IPS-18a (cell line): ENCODE measurements at regions not wholly inside any gene's neighbourhood (a gene's known extent, or its start where the extent isn't known, plus 50 kb on each side); places are given as distances from the start of the nearest gene placed in this dataset.

ENCODE experiments used
- H3K27ac ChIP-seq: one replicate; pipeline ENCODE4 v1.5.1; 2013; ENCODE audit warnings: low read length
- H3K27me3 ChIP-seq: one replicate; pipeline ENCODE4 v1.6.1; 2013; ENCODE audit warnings: mild to moderate bottlenecking, low read length; ENCODE audit not compliant: control insufficient read depth, insufficient read depth
- H3K36me3 ChIP-seq: one replicate; pipeline ENCODE4 v1.6.1; 2013; ENCODE audit warnings: low read depth, low read length; ENCODE audit not compliant: control insufficient read depth
- H3K4me1 ChIP-seq: one replicate; pipeline ENCODE4 v1.6.1; 2013; ENCODE audit warnings: low read depth, low read length; ENCODE audit not compliant: control insufficient read depth
- H3K4me3 ChIP-seq: one replicate; pipeline ENCODE4 v1.5.1; 2013; ENCODE audit warnings: low read length
- H3K9ac ChIP-seq: one replicate; pipeline ENCODE4 v1.6.1; 2013; ENCODE audit warnings: mild to moderate bottlenecking, low read length, moderate library complexity
- H3K9me3 ChIP-seq: one replicate; pipeline ENCODE4 v1.6.1; 2013; ENCODE audit warnings: low read depth, low read length; ENCODE audit not compliant: control insufficient read depth

DNA sequence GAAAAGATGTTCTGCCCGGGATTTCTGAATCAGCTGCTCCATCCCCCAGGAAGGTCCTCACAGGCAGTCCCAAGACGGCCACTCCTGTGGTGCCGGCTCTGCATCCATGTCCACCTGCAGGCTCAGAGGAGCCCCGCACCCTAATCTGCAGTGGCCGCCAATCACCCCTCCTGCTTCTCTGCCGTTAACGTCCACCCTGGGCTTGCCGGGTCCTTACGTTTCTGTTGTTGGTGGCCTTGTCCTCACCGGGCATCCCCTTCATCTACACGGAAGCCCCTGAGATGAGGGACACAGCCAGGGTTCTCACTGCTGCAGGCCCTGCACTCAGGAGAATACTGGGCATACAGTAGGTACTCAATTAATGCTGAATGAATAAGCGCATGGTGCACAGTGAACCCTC, 131.5 kb upstream of the SNTG2 start:
- H3K9me3 ChIP-seq = no peaks in the 10 kb centered on the region
- H3K4me3 ChIP-seq = no peak overlapping the region
- peaks cover 3% of the 10 kb centered on the region for H3K4me1 ChIP-seq
- H3K27ac ChIP-seq = no peak overlapping the region
- no peaks in the 10 kb centered on the region for H3K27me3 ChIP-seq
- no peaks in the 10 kb centered on the region for H3K36me3 ChIP-seq
- no peak overlapping the region for H3K9ac ChIP-seq

DNA sequence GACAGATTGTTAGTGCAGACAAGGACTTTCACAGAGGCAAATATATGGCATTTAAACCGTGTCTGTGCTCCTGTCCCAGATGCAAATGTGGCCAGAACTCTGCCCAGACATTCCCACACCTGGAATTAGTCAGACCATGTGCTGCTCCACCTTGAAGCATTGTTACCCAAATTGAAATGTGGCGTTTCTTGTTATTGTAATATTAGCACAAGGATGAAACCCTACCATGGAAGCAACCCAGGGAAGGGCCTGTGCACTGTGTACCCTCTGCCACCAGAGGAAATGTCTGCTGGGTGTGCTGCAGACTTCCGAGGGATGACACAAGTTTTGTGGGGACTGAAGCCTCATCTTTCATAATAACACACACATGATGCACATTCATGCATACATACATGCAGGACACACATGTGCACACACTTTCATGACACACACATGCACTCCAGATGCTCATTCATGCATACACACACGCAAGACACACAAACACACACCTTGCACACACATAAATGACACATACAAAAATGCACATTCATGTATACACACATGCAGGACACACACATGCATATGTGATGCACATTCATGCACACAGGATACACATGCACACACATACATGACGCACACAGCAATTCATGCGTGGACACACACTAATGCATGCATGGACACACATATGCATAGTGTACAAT, 133.2 kb upstream of the SNTG2 start:
- Histone ChIP-seq H3K27ac (no peak overlapping the region), H3K9me3 (no peaks in the 10 kb centered on the region), H3K27me3 (no peaks in the 10 kb centered on the region), H3K9ac (no peak overlapping the region), H3K4me1 (peaks cover 3% of the 10 kb centered on the region), H3K4me3 (no peak overlapping the region), H3K36me3 (no peaks in the 10 kb centered on the region)

DNA sequence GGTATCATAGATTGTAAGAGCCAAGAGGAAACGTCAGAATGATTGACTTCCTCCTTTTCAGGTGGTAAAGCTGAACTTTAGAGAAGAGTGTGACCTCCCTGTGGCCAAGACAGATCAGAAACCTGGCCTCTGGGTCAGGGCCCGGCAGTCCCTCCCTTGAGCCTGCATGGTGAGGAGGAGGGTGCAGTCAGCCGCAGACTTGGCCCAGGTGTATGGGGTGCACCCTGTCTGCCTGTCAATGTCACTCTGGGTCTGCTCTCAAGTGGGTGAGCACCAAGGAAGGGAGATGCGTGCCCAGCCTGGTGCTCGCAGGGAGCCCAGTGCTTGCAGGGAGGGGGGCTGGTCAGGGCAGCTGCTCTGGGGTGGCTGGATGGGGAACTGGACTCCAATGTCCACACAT, 134.4 kb upstream of the SNTG2 start:
- peaks cover 3% of the 10 kb centered on the region for H3K4me1 ChIP-seq
- H3K9me3 ChIP-seq = no peaks in the 10 kb centered on the region
- H3K9ac ChIP-seq = no peak overlapping the region
- H3K36me3 ChIP-seq = no peaks in the 10 kb centered on the region
- no peak overlapping the region for H3K4me3 ChIP-seq
- no peaks in the 10 kb centered on the region for H3K27me3 ChIP-seq
- H3K27ac ChIP-seq = no peak overlapping the region

DNA sequence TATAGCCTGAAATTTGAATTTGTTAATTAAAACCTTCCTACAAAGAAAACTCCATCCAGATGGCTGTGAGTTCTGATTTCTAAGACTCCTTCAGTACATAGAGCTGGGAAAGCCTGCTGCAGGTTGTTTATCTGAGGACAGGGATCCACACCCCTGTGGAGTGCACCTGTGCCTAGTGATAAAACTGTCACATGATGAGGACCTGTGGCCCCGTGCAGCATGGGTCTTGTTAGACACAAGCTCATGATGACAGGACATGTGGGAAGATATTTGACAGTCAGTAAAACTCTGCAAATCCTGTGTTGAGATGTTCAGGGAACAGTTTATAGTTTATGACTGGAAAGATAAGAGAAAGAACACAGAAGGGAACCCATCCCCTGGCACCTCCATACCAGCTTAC, 133.2 kb upstream of the TMEM18 start:
- no peaks in the 10 kb centered on the region for H3K9me3 ChIP-seq
- peaks cover 3% of the 10 kb centered on the region for H3K4me1 ChIP-seq
- H3K9ac ChIP-seq = no peak overlapping the region
- no peak overlapping the region for H3K27ac ChIP-seq
- no peaks in the 10 kb centered on the region for H3K27me3 ChIP-seq
- no peak overlapping the region for H3K4me3 ChIP-seq
- no peaks in the 10 kb centered on the region for H3K36me3 ChIP-seq

DNA sequence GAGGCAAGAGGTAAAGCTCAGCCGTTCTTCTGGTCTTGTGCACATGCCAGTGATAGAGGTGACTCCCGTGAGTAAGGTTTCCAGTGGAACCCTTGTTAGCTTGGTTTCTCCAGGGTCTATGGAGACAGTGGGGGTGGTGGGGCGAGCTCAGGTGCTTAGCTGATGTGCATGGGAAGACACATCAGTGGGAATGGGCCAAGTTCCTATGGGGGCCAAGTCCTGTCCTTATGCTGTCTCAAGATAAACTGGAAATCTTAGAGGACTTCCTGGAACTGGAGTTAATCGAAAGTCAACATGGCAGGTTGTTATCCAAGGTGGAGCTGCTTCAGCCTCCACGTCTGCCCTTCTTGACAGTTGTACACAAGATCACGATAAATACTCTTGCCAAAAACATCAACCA, 130.1 kb upstream of the TMEM18 start:
- Histone ChIP-seq H3K36me3 (no peaks in the 10 kb centered on the region), H3K4me1 (no peaks in the 10 kb centered on the region), H3K27ac (no peak overlapping the region), H3K4me3 (no peak overlapping the region), H3K27me3 (no peaks in the 10 kb centered on the region), H3K9me3 (no peaks in the 10 kb centered on the region), H3K9ac (no peak overlapping the region)

DNA sequence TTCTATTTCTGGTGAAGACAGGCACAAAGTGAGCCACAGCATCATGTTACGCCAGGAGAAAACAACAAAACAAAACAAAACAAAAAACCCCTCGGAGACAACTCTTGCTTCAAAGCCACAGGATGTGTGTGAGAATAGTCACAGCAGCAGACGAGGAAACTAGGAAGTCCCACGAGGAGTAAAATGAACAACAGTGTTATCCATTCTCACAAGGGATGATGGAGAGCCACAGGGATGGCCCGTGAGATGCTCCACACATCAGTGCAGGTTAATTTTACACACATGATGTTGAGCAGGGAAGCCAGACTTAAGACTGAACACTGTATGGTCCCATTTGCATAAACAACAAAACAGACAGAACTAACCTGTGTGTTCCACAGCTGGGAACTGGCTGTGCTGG, 128.5 kb upstream of the TMEM18 start:
- H3K36me3 ChIP-seq = no peaks in the 10 kb centered on the region
- no peaks in the 10 kb centered on the region for H3K9me3 ChIP-seq
- H3K9ac ChIP-seq = no peak overlapping the region
- no peaks in the 10 kb centered on the region for H3K27me3 ChIP-seq
- no peaks in the 10 kb centered on the region for H3K4me1 ChIP-seq
- no peak overlapping the region for H3K4me3 ChIP-seq
- H3K27ac ChIP-seq = no peak overlapping the region

DNA sequence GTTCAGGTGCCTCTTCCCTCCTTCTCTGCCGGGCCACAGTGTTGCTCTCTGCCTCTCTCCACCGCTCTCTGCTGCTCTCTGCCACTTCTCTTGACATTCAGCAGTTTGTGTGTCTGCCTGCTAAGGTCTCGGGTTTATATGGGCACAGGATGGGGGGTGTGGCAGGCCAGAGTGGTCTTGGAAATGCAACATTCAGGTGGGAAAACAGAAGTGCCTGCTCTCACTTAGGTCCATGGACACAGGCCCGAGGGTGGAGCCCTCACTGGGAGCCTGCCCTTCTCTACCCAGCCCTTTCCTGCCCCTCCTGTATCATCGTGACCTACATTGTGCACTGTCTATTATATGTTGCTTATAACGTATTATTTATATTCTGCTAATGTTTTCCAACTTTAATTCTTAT, 120.8 kb upstream of the TMEM18 start:
- H3K27me3 ChIP-seq = no peaks in the 10 kb centered on the region
- no peaks in the 10 kb centered on the region for H3K4me1 ChIP-seq
- H3K36me3 ChIP-seq = no peaks in the 10 kb centered on the region

DNA sequence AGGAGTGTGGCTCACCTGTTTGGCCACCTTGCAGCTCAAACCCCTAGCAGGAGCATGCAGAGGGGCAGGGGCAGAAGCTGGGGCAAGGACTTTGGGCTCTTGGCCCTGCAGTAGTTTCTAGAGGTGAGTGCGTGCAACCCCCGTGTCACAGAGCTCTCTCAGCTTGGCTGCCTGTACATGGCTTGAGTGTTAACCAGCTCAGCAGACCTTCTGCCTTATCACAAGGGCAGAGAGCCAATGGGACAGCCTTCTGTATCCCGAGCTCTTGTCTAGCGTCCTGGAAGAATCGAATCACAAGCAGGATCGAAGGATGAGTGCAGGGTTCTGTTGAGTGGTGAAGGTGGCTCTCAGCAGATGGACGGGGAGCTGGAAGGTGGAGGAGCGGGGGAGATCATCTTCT, 120.3 kb upstream of the TMEM18 start:
- Histone ChIP-seq H3K9ac (no peak overlapping the region), H3K27ac (no peak overlapping the region), H3K27me3 (no peaks in the 10 kb centered on the region), H3K9me3 (no peaks in the 10 kb centered on the region), H3K36me3 (no peaks in the 10 kb centered on the region), H3K4me3 (no peak overlapping the region), H3K4me1 (no peaks in the 10 kb centered on the region)

More for the DNA sequence above, 120.8 kb upstream of the TMEM18 start:
- no peak overlapping the region for H3K4me3 ChIP-seq
- H3K9ac ChIP-seq = no peak overlapping the region
- H3K27ac ChIP-seq = no peak overlapping the region
- H3K9me3 ChIP-seq = no peaks in the 10 kb centered on the region

DNA sequence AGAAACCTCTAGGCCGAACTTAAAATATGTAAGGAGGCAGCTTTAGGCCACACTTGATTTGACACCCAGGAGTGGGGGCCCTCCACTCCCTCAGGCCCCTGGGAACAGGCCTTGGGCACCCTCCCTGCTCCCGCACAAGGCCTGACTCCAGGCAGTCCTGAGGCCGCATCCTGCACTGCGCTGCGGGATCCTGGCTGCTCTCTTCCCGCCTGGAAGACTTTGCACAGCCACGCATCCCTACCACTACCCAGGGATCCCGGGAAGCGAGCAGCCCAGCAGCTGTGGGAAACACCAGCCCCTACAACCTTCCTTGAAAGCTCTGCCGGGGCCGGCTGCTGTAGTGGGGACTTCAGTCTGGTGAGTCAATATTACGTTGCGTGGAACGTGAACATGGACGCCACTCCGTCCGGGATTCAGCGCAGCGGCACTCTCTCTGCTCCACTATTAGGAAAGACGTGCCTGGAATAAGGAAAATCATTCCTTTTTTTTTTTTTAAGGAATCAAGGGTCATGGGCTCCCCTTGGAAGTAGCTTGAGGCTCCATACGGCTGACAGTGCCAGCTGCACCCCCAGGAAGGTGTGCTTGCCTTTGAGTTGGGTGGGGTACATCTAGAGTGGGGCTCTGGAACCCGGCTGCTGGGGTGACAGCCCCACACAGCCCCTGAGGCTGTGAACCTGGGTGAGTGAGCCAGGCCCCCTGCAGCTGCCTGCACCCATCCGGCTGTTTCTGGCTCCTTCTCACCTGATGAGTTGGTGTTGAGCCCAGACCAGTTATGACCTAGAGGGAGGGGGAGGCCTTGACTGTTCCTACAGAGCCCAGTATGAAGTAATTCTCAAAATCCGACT, 119.2 kb upstream of the TMEM18 start:
- no peak overlapping the region for H3K4me3 ChIP-seq
- no peaks in the 10 kb centered on the region for H3K9me3 ChIP-seq
- H3K27me3 ChIP-seq = no peaks in the 10 kb centered on the region
- H3K27ac ChIP-seq = no peak overlapping the region
- H3K9ac ChIP-seq = no peak overlapping the region
- H3K36me3 ChIP-seq = no peaks in the 10 kb centered on the region
- no peaks in the 10 kb centered on the region for H3K4me1 ChIP-seq

DNA sequence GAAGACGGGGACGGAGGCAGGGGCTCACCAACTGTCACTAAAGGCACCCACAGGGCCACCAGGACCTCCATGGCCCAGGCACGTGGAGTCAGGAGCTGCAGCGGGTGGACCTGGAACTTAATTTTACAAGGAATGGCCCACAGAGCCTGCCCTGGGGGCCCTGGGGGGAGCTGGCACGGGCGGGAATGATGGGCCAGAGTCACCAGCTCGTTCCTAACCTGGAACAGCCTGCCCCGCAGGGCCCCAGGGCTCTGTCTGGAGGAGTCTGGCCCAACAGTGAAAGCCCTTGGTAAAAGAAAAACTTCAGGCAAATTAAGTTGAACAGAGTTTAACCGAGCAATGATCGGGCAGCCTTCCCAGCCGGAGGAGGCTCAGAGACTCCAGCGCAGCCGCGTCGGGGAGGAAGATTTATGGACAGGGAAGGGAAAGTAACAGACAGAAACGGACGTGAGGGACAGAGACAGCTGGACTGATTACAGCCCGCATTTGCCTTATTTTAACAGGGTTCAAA, 118.4 kb upstream of the TMEM18 start:
- no peaks in the 10 kb centered on the region for H3K9me3 ChIP-seq
- H3K4me1 ChIP-seq = no peaks in the 10 kb centered on the region
- no peak overlapping the region for H3K4me3 ChIP-seq
- H3K27me3 ChIP-seq = no peaks in the 10 kb centered on the region
- no peak overlapping the region for H3K9ac ChIP-seq
- no peak overlapping the region for H3K27ac ChIP-seq
- H3K36me3 ChIP-seq = no peaks in the 10 kb centered on the region

DNA sequence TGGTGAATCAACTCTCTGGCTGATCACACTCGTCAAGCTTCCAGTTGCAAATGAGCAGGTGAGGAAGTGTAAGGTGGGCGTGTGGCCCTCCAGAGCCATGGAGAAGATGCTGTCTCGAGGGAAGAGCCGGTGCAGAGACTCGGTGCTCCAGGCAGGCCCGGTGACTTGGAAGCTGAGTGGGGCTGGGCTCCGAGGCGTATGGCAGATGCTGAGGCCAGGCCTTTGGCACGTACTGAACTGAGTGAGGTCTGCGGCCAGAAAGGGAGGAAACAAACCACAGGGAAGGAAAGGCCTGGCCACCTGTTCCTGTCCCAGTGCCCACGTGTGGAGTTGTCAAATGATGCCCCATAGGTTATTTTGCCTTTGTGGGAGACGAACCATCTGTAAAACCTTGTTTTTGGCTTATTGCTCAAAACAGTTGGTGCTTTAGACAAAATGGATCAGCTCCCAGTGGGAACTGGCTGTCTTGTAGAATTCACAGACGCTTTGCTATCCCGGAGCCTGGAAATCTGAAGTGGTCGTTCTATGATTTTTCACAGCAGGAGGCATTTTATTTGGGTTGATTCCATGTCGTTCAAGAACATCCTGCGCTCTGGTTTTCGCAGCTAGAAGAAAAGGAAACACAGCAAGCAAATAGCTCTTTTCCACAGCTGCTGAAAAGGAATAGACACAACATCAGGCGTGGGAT, 117.5 kb upstream of the TMEM18 start:
- Histone ChIP-seq H3K9me3 (no peaks in the 10 kb centered on the region), H3K27me3 (no peaks in the 10 kb centered on the region), H3K36me3 (no peaks in the 10 kb centered on the region)

More for the DNA sequence above, 117.5 kb upstream of the TMEM18 start:
- H3K9ac ChIP-seq = no peak overlapping the region
- no peaks in the 10 kb centered on the region for H3K4me1 ChIP-seq
- H3K27ac ChIP-seq = no peak overlapping the region
- no peak overlapping the region for H3K4me3 ChIP-seq
